AG08395 (cell line): ENCODE measurements at regions not wholly inside any gene's neighbourhood (a gene's known extent, or its start where the extent isn't known, plus 50 kb on each side); places are given as distances from the start of the nearest gene placed in this dataset.
A peak's percentile ranks its signal among the peaks of the same experiment; 100 is the strongest.
"Not testable (repeated sequence)": the region's sequence is repeated elsewhere in the genome, so short reads cannot be mapped to it uniquely, and the experiment has no call there.

ENCODE experiments used
- DNase-seq: peaks from one replicate; pipeline ENCODE4 v3.0.0; 2012; ENCODE audit warnings: mixed read lengths, low spot score

- DNase-seq = no peak
Measured at GRCh38 chr12:47348206-47348605, 268.4 kb upstream of the AMIGO2 start.

- DNase-seq = no peak
Measured at GRCh38 chr12:47346251-47347019, 266.7 kb upstream of the AMIGO2 start.

- peak; percentile 8 for DNase-seq
Measured at GRCh38 chr12:47343684-47344567, 264.2 kb upstream of the AMIGO2 start.

GRCh38 chr12:47340411-47341015 is 260.8 kb upstream of the AMIGO2 start:
- DNase-seq = no peak

- DNase-seq = no peak
Measured at GRCh38 chr12:47337581-47337980, 257.8 kb upstream of the AMIGO2 start.

- DNase-seq = not testable (repeated sequence)
Measured at GRCh38 chr12:47333271-47333858, 253.6 kb upstream of the AMIGO2 start.

GRCh38 chr12:47328831-47329545 is 249.2 kb upstream of the AMIGO2 start:
- DNase-seq = peak; percentile 53

GRCh38 chr12:47326190-47326589 is 246.4 kb upstream of the AMIGO2 start:
- DNase-seq = no peak

GRCh38 chr12:47323802-47324201 is 244.0 kb upstream of the AMIGO2 start:
- DNase-seq = no peak

GRCh38 chr12:47321436-47321835 is 241.7 kb upstream of the AMIGO2 start:
- no peak for DNase-seq

GRCh38 chr12:47319746-47320145 is 240.0 kb upstream of the AMIGO2 start:
- no peak for DNase-seq

GRCh38 chr12:47318963-47319362 is 239.2 kb upstream of the AMIGO2 start:
- no peak for DNase-seq

GRCh38 chr12:47317175-47317915 is 237.6 kb upstream of the AMIGO2 start:
- DNase-seq = peak; percentile 34

- peak; percentile 39 for DNase-seq
Measured at GRCh38 chr12:47316609-47317049, 236.9 kb upstream of the AMIGO2 start.

- DNase-seq = no peak
Measured at GRCh38 chr12:47314996-47315395, 235.2 kb upstream of the AMIGO2 start.

- DNase-seq = no peak
Measured at GRCh38 chr12:47312808-47313426, 233.2 kb upstream of the AMIGO2 start.

- DNase-seq = no peak
Measured at GRCh38 chr12:47312147-47312546, 232.4 kb upstream of the AMIGO2 start.

GRCh38 chr12:47311568-47311967 is 231.8 kb upstream of the AMIGO2 start:
- no peak for DNase-seq

GRCh38 chr12:47311010-47311409 is 231.3 kb upstream of the AMIGO2 start:
- DNase-seq = no peak

- no peak for DNase-seq
Measured at GRCh38 chr12:47308672-47309071, 228.9 kb upstream of the AMIGO2 start.
